Lung (tissue), 11 donors: ENCODE measurements at regions not wholly inside any gene's neighbourhood (a gene's known extent, or its start where the extent isn't known, plus 50 kb on each side); places are given as distances from the start of the nearest gene placed in this dataset.
A peak's percentile ranks its signal among the peaks of the same experiment; 100 is the strongest.

Experiments
- ATAC-seq: fragments of 200-7000 bp; cut with Tn5 transposase; one replicate; pipeline ENCODE4 v1.9.1; 2020; ENCODE audit warnings: moderate number of reproducible peaks; ENCODE audit not compliant: insufficient read depth, low FRiP score
- DNase-seq, 3 donors: peaks; one replicate each; pipeline ENCODE4 v3.0.0-alpha.2; 2013 to 2017
- H3K27ac ChIP-seq, 2 donors: one replicate each; pipeline ENCODE4 v1.5.1; 2013; ENCODE audit warnings: mild to moderate bottlenecking in 2 of 2, moderate library complexity in 2 of 2, control low read depth in 1 of 2, inconsistent platforms in 1 of 2, low read depth in 1 of 2, low read length in 1 of 2
- H3K27me3 ChIP-seq, 3 donors: one replicate each; pipeline ENCODE4 v1.5.1; 2013; ENCODE audit warnings: low read length in 2 of 3; ENCODE audit not compliant: control insufficient read depth in 3 of 3, insufficient read depth in 3 of 3
- H3K36me3 ChIP-seq, 4 donors: one replicate each; pipeline ENCODE4 v1.5.1; 2013; ENCODE audit warnings: low read length in 4 of 4, mild to moderate bottlenecking in 1 of 4, moderate library complexity in 1 of 4; ENCODE audit not compliant: control insufficient read depth in 4 of 4, insufficient read depth in 4 of 4
- H3K4me1 ChIP-seq, 5 donors: one replicate each; pipeline ENCODE4 v1.5.1; 2013; ENCODE audit warnings: low read length in 5 of 5, mild to moderate bottlenecking in 2 of 5, moderate library complexity in 1 of 5; ENCODE audit not compliant: control insufficient read depth in 5 of 5, insufficient read depth in 5 of 5
- H3K4me3 ChIP-seq: one replicate; pipeline ENCODE4 v1.5.1; 2013; ENCODE audit warnings: mild to moderate bottlenecking, control low read depth, moderate library complexity
- H3K9ac ChIP-seq, 2 donors: one replicate each; pipeline ENCODE4 v1.5.1; 2013; ENCODE audit warnings: low read length in 2 of 2, control low read depth in 1 of 2; ENCODE audit not compliant: insufficient read depth in 1 of 2
- H3K9me3 ChIP-seq, 4 donors: one replicate each; pipeline ENCODE4 v1.5.1; 2013; ENCODE audit warnings: low read length in 3 of 4, mild to moderate bottlenecking in 1 of 4, moderate library complexity in 1 of 4; ENCODE audit not compliant: control insufficient read depth in 4 of 4, insufficient read depth in 3 of 4
- WGBS, 2 donors: extraction: QIAGEN DNeasy Blood & Tissue Kit; methylation state at CpG; one replicate each; pipeline ENCODE4 v1.1.7; 2013; 5-methylcytosine and 5-hydroxymethylcytosine counted together
- TF ChIP-seq, protein P1 (sequence below): IDR thresholded peaks from 2 replicates; pipeline ENCODE4 v1.5.1; 2012; ENCODE audit warnings: mild to moderate bottlenecking; ENCODE audit errors: control extremely low read depth, extremely low read depth
- donor health status: control.
- donor health status: control.
- donor health status: Bipolar disorder and iron deficiency.
- donor health status: healthy.
- donor health status: DM: yes; HTN: yes; CAD: no.

- TF ChIP-seq, protein P1, sequence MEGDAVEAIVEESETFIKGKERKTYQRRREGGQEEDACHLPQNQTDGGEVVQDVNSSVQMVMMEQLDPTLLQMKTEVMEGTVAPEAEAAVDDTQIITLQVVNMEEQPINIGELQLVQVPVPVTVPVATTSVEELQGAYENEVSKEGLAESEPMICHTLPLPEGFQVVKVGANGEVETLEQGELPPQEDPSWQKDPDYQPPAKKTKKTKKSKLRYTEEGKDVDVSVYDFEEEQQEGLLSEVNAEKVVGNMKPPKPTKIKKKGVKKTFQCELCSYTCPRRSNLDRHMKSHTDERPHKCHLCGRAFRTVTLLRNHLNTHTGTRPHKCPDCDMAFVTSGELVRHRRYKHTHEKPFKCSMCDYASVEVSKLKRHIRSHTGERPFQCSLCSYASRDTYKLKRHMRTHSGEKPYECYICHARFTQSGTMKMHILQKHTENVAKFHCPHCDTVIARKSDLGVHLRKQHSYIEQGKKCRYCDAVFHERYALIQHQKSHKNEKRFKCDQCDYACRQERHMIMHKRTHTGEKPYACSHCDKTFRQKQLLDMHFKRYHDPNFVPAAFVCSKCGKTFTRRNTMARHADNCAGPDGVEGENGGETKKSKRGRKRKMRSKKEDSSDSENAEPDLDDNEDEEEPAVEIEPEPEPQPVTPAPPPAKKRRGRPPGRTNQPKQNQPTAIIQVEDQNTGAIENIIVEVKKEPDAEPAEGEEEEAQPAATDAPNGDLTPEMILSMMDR = no peak
- Histone ChIP-seq H3K27me3 (no peaks in the 10 kb centered on the region), H3K4me1 (no peaks in the 10 kb centered on the region), H3K9me3 (no peaks in the 10 kb centered on the region), H3K27ac (no peak overlapping the region), H3K36me3 (no peaks in the 10 kb centered on the region), H3K9ac (no peak overlapping the region), H3K4me3 (no peak overlapping the region)
- no peak for ATAC-seq
- WGBS, 2 donors = 78 to 86% methylated on average over 5 of the region's 5 CpGs
- DNase-seq = peak in 1 of 3 donors; percentile 2
These were observed 269.7 kb upstream of the LCORL start for GRCh38 chr4:18291256-18291655.

DNA sequence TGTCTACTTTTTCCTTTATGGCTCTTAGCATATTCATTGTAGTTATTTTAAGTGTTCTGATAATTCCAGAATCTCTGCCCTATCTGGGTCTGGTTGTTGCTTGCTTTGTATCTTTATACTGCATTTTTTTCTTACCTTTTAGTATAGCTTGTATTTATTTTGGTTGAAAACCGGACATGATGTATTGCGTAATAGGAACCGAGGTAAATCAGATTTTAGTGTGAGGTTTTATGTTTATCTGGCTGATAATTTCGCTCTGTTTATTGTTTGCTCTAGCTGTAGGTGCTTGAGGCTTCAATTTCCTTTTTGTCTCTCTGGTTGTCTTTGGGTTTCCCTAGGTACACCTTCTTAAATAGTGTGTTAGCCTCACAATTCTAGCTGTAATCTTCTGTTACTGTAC lies 263.8 kb upstream of the LCORL start:
- ATAC-seq (no peak), DNase-seq (no peak)
- Histone ChIP-seq H3K4me3 (no peak overlapping the region), H3K4me1 (no peaks in the 10 kb centered on the region), H3K27me3 (no peaks in the 10 kb centered on the region), H3K9me3 (peaks cover 0 to 6% (median 0%) of the 10 kb centered on the region in 4 donors), H3K27ac (no peak overlapping the region), H3K36me3 (no peaks in the 10 kb centered on the region), H3K9ac (no peak overlapping the region)
- TF ChIP-seq, protein P1 = no peak
- WGBS, 2 donors = 83 to 86% methylated on average over 4 of the region's 4 CpGs

DNA sequence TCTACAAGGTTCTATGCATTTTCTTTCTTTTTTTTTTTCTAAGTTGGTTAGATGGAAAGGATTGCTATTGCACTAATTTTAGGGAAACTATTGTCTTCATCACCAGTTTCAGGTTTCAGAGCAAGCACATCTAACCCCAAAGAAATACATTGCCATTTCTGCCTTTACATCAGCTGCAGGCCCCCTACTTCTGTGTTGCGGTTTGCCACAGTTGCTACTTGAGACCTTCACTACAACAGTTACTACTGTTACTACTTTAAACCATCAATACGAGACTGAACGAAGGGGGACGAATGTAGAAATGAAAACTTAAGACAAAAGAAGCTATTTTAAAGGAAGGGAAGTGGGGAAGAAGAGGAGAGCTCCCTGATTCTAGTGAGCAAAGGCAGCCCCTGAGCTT lies 256.7 kb upstream of the LCORL start:
- WGBS, 2 donors = 81 to 98% methylated on average over 4 of the region's 4 CpGs
- no peak for ATAC-seq
- no peaks in the 10 kb centered on the region for H3K36me3 ChIP-seq
- no peak overlapping the region for H3K27ac ChIP-seq
- no peak overlapping the region for H3K4me3 ChIP-seq
- TF ChIP-seq, protein P1 = no peak
- DNase-seq = no peak
- H3K4me1 ChIP-seq = no peaks in the 10 kb centered on the region
- H3K9me3 ChIP-seq = peaks cover 0 to 6% (median 0%) of the 10 kb centered on the region in 4 donors
- no peak overlapping the region for H3K9ac ChIP-seq
- no peaks in the 10 kb centered on the region for H3K27me3 ChIP-seq

DNA sequence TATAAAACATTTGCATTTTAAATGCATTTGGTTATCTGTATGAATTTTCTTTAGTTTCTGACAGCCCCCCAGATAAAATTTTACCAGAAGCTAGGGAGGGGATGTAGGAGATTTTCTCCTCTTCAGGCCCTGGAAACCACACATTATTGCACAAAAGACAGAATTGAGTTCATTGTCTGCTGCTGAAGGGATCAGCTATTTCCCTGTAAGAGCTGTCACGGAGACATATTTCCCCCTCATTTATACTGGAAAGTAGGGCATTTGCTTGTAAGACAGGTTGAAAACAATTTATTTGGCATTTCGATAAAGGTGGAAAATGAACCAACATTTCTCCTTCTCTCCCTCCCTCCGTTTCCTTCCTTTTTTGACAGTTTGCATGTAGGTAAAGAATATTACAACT lies 241.3 kb upstream of the LCORL start:
- H3K4me3 ChIP-seq = no peak overlapping the region

More for the DNA sequence above, 241.3 kb upstream of the LCORL start:
- no peak overlapping the region for H3K27ac ChIP-seq
- WGBS, 2 donors = 86 to 89% methylated on average over 3 of the region's 3 CpGs
- H3K9ac ChIP-seq = no peak overlapping the region
- DNase-seq = no peak
- H3K36me3 ChIP-seq = no peaks in the 10 kb centered on the region
- TF ChIP-seq, protein P1 = no peak
- ATAC-seq = no peak
- H3K27me3 ChIP-seq = no peaks in the 10 kb centered on the region
- no peaks in the 10 kb centered on the region for H3K4me1 ChIP-seq
- H3K9me3 ChIP-seq = peaks cover 0 to 4% (median 0%) of the 10 kb centered on the region in 4 donors
